Adrenal gland (tissue), 9 donors: ENCODE measurements at regions not wholly inside any gene's neighbourhood (a gene's known extent, or its start where the extent isn't known, plus 50 kb on each side); places are given as distances from the start of the nearest gene placed in this dataset.

ENCODE experiments used
- DNase-seq, 7 donors: peaks; one replicate each; pipeline ENCODE4 v3.0.0-alpha.2; 2019 to 2020
- H3K27ac ChIP-seq, 5 donors: fragments of 200-600 bp; sonication (generic) in 4 of 5; 1 replicate in 3 of 5; 2 replicates in 2 of 5; pipeline versions ENCODE4 v1.5.1 to v1.8.0; 2016 to 2020; ENCODE audit warnings: mild to moderate bottlenecking in 1 of 5
- H3K27me3 ChIP-seq: fragments of 200-600 bp; 2 replicates; pipeline ENCODE4 v1.8.0; 2021
- H3K36me3 ChIP-seq, 2 donors: fragments of 200-600 bp; replicated peaks in 1 of 2; 1 replicate in 1 of 2; 2 replicates in 1 of 2; pipeline versions ENCODE4 v1.5.1 to v1.8.0; 2018 to 2022
- H3K4me1 ChIP-seq, 2 donors: fragments of 200-600 bp; replicated peaks in 1 of 2; 1 replicate in 1 of 2; 2 replicates in 1 of 2; pipeline versions ENCODE4 v1.5.1 to v1.8.0; 2018 to 2021
- H3K4me3 ChIP-seq, 4 donors: fragments of 200-600 bp; sonication (generic) in 3 of 4; one replicate each; pipeline ENCODE4 v1.5.1; 2016 to 2018
- H3K9me3 ChIP-seq, 3 donors: fragments of 200-600 bp; sonication (generic) in 1 of 3; replicated peaks in 1 of 3; 1 replicate in 2 of 3; 2 replicates in 1 of 3; pipeline versions ENCODE4 v1.5.1 to v1.8.0; 2016 to 2021
- POLR2A ChIP-seq, 2 donors: fragments of 450-650 bp; IDR thresholded peaks; one replicate each; pipeline ENCODE4 v1.6.1; 2017; ENCODE audit warnings: antibody characterized with exemption in 2 of 2, mild to moderate bottlenecking in 2 of 2, moderate library complexity in 1 of 2
- WGBS, 4 donors: extraction: QIAGEN DNeasy Blood & Tissue Kit in 2 of 4; methylation state at CpG; one replicate each; pipeline versions ENCODE4 v1.1.5 to v1.1.7; 2013 to 2017; 5-methylcytosine and 5-hydroxymethylcytosine counted together
- intact Hi-C, 2 donors: fragments of 100-400 bp; cut with DNase I; formaldehyde crosslinking; loops; one replicate each; pipeline versions ENCODE4 v1.14.1 to v1.15.0; 2022 to 2023
- TF ChIP-seq, protein P1 (sequence below), 6 experiments: fragments of 450-650 bp in 4 of 6; fragments of 200-600 bp in 2 of 6; sonication (generic) in 1 of 6; IDR thresholded peaks; 1 replicate in 5 of 6; 2 replicates in 1 of 6; pipeline versions ENCODE4 v1.5.1 to v1.8.0; 2016 to 2021; ENCODE audit warnings: antibody characterized with exemption in 6 of 6, mild to moderate bottlenecking in 2 of 6, moderate library complexity in 1 of 6
- donor health status: healthy with polysubstance abuse.
- donor health status: Bipolar disorder and iron deficiency.
- donor health status: DM: yes; HTN: yes; CAD: no.
- donor health status: DM: no; HTN: no; CAD: no.
- donor health status: DM: no; HTN: no; CAD: no.

DNA sequence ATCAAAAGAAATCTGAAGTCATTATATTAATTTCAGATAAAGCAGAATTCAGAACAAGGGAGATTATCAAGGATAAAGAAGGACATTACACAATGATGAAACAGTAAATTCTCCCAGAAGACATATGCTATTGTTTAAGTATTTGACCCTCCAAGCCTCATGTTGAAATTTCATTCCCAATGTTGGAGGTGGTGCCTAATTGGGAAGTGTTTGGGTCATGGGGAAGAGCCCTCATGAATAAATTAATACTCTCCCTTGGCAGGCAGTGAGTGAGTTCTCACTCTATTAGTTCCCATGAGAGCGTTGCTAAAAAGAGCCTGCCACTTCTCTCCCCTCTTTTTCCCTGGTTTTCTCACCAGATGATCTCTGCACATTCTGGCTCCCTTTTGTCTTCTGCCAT is 249.9 kb upstream of the GRIA3 start:
- Histone ChIP-seq H3K9me3 (no peaks in the 10 kb centered on the region), H3K4me3 (no peak overlapping the region), H3K27me3 (no peaks in the 10 kb centered on the region), H3K4me1 (no peaks in the 10 kb centered on the region), H3K36me3 (no peaks in the 10 kb centered on the region), H3K27ac (no peak overlapping the region)
- TF ChIP-seq, protein P1, sequence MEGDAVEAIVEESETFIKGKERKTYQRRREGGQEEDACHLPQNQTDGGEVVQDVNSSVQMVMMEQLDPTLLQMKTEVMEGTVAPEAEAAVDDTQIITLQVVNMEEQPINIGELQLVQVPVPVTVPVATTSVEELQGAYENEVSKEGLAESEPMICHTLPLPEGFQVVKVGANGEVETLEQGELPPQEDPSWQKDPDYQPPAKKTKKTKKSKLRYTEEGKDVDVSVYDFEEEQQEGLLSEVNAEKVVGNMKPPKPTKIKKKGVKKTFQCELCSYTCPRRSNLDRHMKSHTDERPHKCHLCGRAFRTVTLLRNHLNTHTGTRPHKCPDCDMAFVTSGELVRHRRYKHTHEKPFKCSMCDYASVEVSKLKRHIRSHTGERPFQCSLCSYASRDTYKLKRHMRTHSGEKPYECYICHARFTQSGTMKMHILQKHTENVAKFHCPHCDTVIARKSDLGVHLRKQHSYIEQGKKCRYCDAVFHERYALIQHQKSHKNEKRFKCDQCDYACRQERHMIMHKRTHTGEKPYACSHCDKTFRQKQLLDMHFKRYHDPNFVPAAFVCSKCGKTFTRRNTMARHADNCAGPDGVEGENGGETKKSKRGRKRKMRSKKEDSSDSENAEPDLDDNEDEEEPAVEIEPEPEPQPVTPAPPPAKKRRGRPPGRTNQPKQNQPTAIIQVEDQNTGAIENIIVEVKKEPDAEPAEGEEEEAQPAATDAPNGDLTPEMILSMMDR (IDR thresholded peaks at IDR 0.05), result no peak
- no peak for TF ChIP-seq POLR2A (IDR thresholded peaks at IDR 0.05)
- DNase-seq, result no peak
- intact Hi-C loops, result no loop called here
- WGBS, 4 donors, result 45 to 77% (median 69%) methylated on average over 1 of the region's 1 CpG

DNA sequence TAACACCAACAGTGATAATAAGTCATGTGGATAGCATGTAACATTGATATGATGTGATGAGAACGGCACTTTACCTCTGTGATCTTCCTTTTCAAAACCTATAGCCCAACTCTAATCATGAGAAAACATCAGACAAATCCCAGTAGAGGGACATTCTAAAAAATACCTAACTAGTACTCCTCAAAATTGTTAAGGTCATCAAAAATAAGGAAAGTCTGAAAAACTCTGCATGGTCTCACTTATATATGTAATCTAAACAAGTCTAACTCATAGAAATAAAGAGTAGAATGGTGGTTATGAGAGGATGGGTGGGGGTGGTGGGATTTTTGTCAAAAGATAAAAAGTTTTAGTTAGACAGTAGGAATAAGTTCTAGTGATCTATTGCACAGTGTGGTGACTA is 243.9 kb upstream of the GRIA3 start:
- intact Hi-C loops, result no loop called here
- H3K36me3 ChIP-seq, result no peaks in the 10 kb centered on the region
- no peaks in the 10 kb centered on the region for H3K9me3 ChIP-seq
- H3K4me3 ChIP-seq, result no peak overlapping the region
- no peak overlapping the region for H3K27ac ChIP-seq
- DNase-seq, result no peak
- TF ChIP-seq, protein P1 (IDR thresholded peaks at IDR 0.05), result no peak
- TF ChIP-seq POLR2A (IDR thresholded peaks at IDR 0.05), result no peak
- H3K4me1 ChIP-seq, result no peaks in the 10 kb centered on the region
- 36 to 63% (median 54%) methylated on average over 1 of the region's 1 CpG for WGBS, 4 donors
- H3K27me3 ChIP-seq, result no peaks in the 10 kb centered on the region

DNA sequence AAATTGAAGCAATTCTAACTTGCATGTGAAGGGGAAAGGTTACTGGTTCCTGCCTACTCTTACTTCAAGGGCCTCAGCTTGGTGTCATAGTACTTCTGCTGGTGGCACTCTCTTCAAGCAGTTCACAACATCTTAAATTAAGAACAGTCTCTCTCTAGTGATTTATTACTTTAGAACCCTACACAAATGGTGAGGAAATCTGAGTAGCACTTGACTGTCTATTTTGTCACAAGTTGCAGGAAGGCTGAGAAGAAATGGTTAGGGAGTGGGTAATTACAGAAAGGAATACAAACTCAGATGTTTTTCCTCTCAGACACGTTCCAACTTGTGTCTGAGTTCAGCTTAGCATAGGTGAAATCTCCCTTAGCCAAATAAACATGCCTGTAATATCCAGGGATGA is 242.3 kb upstream of the GRIA3 start:
- Histone ChIP-seq H3K4me3 (no peak overlapping the region), H3K27me3 (no peaks in the 10 kb centered on the region), H3K9me3 (no peaks in the 10 kb centered on the region), H3K36me3 (no peaks in the 10 kb centered on the region), H3K4me1 (no peaks in the 10 kb centered on the region), H3K27ac (no peak overlapping the region)
- WGBS, 4 donors, result 5 to 21% (median 16%) methylated on average over 1 of the region's 1 CpG
- intact Hi-C loops, result no loop called here
- DNase-seq, result no peak
- TF ChIP-seq POLR2A (IDR thresholded peaks at IDR 0.05), result no peak
- TF ChIP-seq, protein P1 (IDR thresholded peaks at IDR 0.05), result no peak

DNA sequence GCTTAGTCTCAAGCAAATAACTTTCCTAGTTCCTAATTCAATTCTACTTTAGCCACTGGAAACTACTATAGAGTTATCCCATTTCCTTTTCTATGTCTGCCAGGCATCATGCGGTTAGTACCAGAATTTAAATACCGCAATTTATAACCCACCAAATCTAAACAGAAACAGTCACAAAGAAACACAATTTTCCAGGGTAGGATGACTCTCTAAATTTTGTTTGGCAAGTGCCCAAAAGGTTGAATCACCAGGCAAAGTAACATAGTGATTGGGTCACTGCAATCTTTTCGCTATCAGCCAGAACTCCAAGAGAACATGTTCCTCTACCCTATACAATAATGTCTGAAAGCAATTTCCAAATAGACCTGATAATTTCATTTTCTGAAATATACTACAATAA is 240.2 kb upstream of the GRIA3 start:
- H3K27ac ChIP-seq, result no peak overlapping the region
- no peaks in the 10 kb centered on the region for H3K36me3 ChIP-seq
- no peak for DNase-seq
- TF ChIP-seq POLR2A (IDR thresholded peaks at IDR 0.05), result no peak
- TF ChIP-seq, protein P1 (IDR thresholded peaks at IDR 0.05), result no peak
- WGBS, 4 donors, result 93 to 97% (median 96%) methylated on average over 3 of the region's 3 CpGs
- H3K27me3 ChIP-seq, result no peaks in the 10 kb centered on the region
- no peak overlapping the region for H3K4me3 ChIP-seq
- no peaks in the 10 kb centered on the region for H3K4me1 ChIP-seq
- H3K9me3 ChIP-seq, result no peaks in the 10 kb centered on the region
- intact Hi-C loops, result no loop called here
